ENCODE measurements at regions not wholly inside any gene's neighbourhood (a gene's known extent, or its start where the extent isn't known, plus 50 kb on each side); places are given as distances from the start of the nearest gene placed in this dataset.

GRCh38 chr10:118960157-118961090 lies 69.1 kb upstream of the NANOS1 start:
- ChIA-PET CTCF (no interaction called here), POLR2A (no interaction called here)
- Histone ChIP-seq H3K36me3 (ENCODE audit: control insufficient read depth in 2 of 2, insufficient read depth in 1 of 2, low read length in 2 of 2) (no peaks in the 10 kb centered on the region), H3K4me1 (ENCODE audit: control insufficient read depth, insufficient read depth, low read length) (no peaks in the 10 kb centered on the region), H3K27ac (ENCODE audit: extremely low read depth, low read depth, low read length) (no peak overlapping the region), H3K4me3 (ENCODE audit: low read depth, low read length) (no peak overlapping the region), H3K9me3 (ENCODE audit: control insufficient read depth, insufficient read depth, low read depth, low read length) (no peaks in the 10 kb centered on the region)
- TF ChIP-seq ZBTB21 (tag by site-specific recombination; IDR thresholded peaks at IDR 0.05) (no peak), ZBTB1 (tag by site-specific recombination; IDR thresholded peaks at IDR 0.05) (no peak), ZNF707 (tag by site-specific recombination; IDR thresholded peaks at IDR 0.05) (no peak), ZNF624 (tag by site-specific recombination; IDR thresholded peaks at IDR 0.05) (no peak), ZNF654 (tag by site-specific recombination; IDR thresholded peaks at IDR 0.05; ENCODE audit: low read depth) (no peak), ZNF473 (tag by site-specific recombination; IDR thresholded peaks at IDR 0.05) (no peak), AEBP2 (tag by site-specific recombination; IDR thresholded peaks at IDR 0.05; ENCODE audit: borderline replicate concordance) (no peak), ZNF138 (tag by site-specific recombination; IDR thresholded peaks at IDR 0.05; ENCODE audit: borderline replicate concordance) (no peak), ATF2 (tag by site-specific recombination; IDR thresholded peaks at IDR 0.05; ENCODE audit: low read depth) (no peak), ZBTB7A (tag by site-specific recombination; IDR thresholded peaks at IDR 0.05; ENCODE audit: low read depth) (no peak), PRDM4 (tag by site-specific recombination; IDR thresholded peaks at IDR 0.05) (no peak), ZNF174 (tag by site-specific recombination; IDR thresholded peaks at IDR 0.05) (no peak), TSHZ1 (tag by site-specific recombination; IDR thresholded peaks at IDR 0.05; ENCODE audit: borderline replicate concordance) (no peak), BCL6B (tag by site-specific recombination; IDR thresholded peaks at IDR 0.05) (no peak), ZNF335 (tag by site-specific recombination; conservative IDR thresholded peaks at IDR 0.05) (no peak), ZNF404 (tag by site-specific recombination; IDR thresholded peaks at IDR 0.05) (no peak), ZNF391 (tag by site-specific recombination; IDR thresholded peaks at IDR 0.05; ENCODE audit: borderline replicate concordance, low read depth) (no peak), ZIC2 (tag by site-specific recombination; IDR thresholded peaks at IDR 0.05) (no peak)
